Neural cell (in vitro differentiated cells): ENCODE measurements at regions not wholly inside any gene's neighbourhood (a gene's known extent, or its start where the extent isn't known, plus 50 kb on each side); places are given as distances from the start of the nearest gene placed in this dataset.

Source experiments
- H2AFZ ChIP-seq: fragments of 200-600, 300-800 bp; sonication (generic), shearing (Covaris generic); 2 replicates; pipeline ENCODE4 v1.6.0; 2014; ENCODE audit warnings: low read depth, mild to moderate bottlenecking, antibody characterized with exemption, low read length, moderate library complexity
- H3F3A ChIP-seq: fragments of 200-600 bp; shearing (Covaris generic); 2 replicates; pipeline ENCODE4 v1.6.1; 2016; ENCODE audit warnings: mild to moderate bottlenecking, moderate library complexity, mixed read lengths, antibody characterized with exemption, low read length; ENCODE audit not compliant: insufficient read depth, poor library complexity, severe bottlenecking
- H3K27ac ChIP-seq: fragments of 200-600, 300-800 bp; sonication (generic), shearing (Covaris generic); 2 replicates; pipeline ENCODE4 v1.5.1; 2014; ENCODE audit warnings: mild to moderate bottlenecking, low read length, moderate library complexity
- H3K27me3 ChIP-seq: fragments of 300-800, 200-600 bp; sonication (generic), shearing (Covaris generic); 2 replicates; pipeline ENCODE4 v1.6.0; 2014; ENCODE audit warnings: mild to moderate bottlenecking, low read depth, low read length, moderate library complexity; ENCODE audit not compliant: insufficient read depth
- H3K36me3 ChIP-seq: fragments of 300-800, 200-600 bp; sonication (generic), shearing (Covaris generic); 2 replicates; pipeline ENCODE4 v1.5.1; 2014; ENCODE audit warnings: mild to moderate bottlenecking, antibody characterized with exemption, low read length, moderate library complexity; ENCODE audit not compliant: insufficient read depth
- H3K4me2 ChIP-seq: fragments of 300-800, 200-600 bp; sonication (generic), shearing (Covaris generic); 2 replicates; pipeline ENCODE4 v1.6.0; 2014; ENCODE audit warnings: mild to moderate bottlenecking, low read length
- H3K4me3 ChIP-seq: fragments of 300-800, 200-600 bp; sonication (generic), shearing (Covaris generic); 2 replicates; pipeline ENCODE4 v1.5.1; 2014; ENCODE audit warnings: mild to moderate bottlenecking, low read length, moderate library complexity
- H3K79me2 ChIP-seq: fragments of 200-600 bp; shearing (Covaris generic); replicated peaks from 2 replicates; pipeline ENCODE4 v1.6.0; 2014; ENCODE audit warnings: mild to moderate bottlenecking, low read length, moderate library complexity; ENCODE audit not compliant: insufficient read depth
- H3K9ac ChIP-seq: fragments of 300-800, 200-600 bp; sonication (generic), shearing (Covaris generic); 2 replicates; pipeline ENCODE4 v1.6.1; 2016; ENCODE audit warnings: mild to moderate bottlenecking, low read length, mixed read lengths
- H3K9me2 ChIP-seq: fragments of 200-600 bp; shearing (Covaris generic); 2 replicates; pipeline ENCODE4 v1.6.1; 2016; ENCODE audit warnings: mild to moderate bottlenecking, low read length, mixed read lengths; ENCODE audit not compliant: insufficient read depth
- H3K9me3 ChIP-seq: fragments of 200-600, 300-800 bp; sonication (generic), shearing (Covaris generic); 2 replicates; pipeline ENCODE4 v1.6.1; 2016; ENCODE audit warnings: mild to moderate bottlenecking, mixed run types, low read length, moderate library complexity, mixed read lengths
- H4K20me1 ChIP-seq: fragments of 200-600 bp; shearing (Covaris generic); 2 replicates; pipeline ENCODE4 v1.6.1; 2016; ENCODE audit warnings: mild to moderate bottlenecking, mixed run types; ENCODE audit not compliant: insufficient read depth
- EP300 ChIP-seq: fragments of 450-650 bp; conservative IDR thresholded peaks from 2 replicates; pipeline ENCODE4 v1.6.1; 2014; ENCODE audit warnings: antibody characterized with exemption, mild to moderate bottlenecking, moderate library complexity; ENCODE audit not compliant: poor library complexity, severe bottlenecking
- EZH2 ChIP-seq: fragments of 200-600, 300-800 bp; shearing (Covaris generic), sonication (generic); IDR thresholded peaks from 2 replicates; pipeline ENCODE4 v1.6.1; 2014; ENCODE audit warnings: antibody characterized with exemption, low read length, borderline replicate concordance, mild to moderate bottlenecking; ENCODE audit not compliant: insufficient read depth, poor library complexity, severe bottlenecking
- MXI1 ChIP-seq: fragments of 450-650 bp; conservative IDR thresholded peaks from 2 replicates; pipeline ENCODE4 v1.6.1; 2014; ENCODE audit warnings: antibody characterized with exemption, mild to moderate bottlenecking; ENCODE audit not compliant: poor library complexity, severe bottlenecking
- POLR2AphosphoS5 ChIP-seq: IDR thresholded peaks from 2 replicates; pipeline ENCODE4 v1.6.1; 2012
- RAD21 ChIP-seq: fragments of 450-650 bp; conservative IDR thresholded peaks from 2 replicates; pipeline ENCODE4 v1.6.1; 2014; ENCODE audit warnings: antibody characterized with exemption, mild to moderate bottlenecking, moderate library complexity
- SMC3 ChIP-seq: fragments of 450-650 bp; conservative IDR thresholded peaks from 2 replicates; pipeline ENCODE4 v1.6.1; 2014; ENCODE audit warnings: antibody characterized with exemption, mild to moderate bottlenecking, moderate library complexity; ENCODE audit not compliant: poor library complexity
- TAF1 ChIP-seq: IDR thresholded peaks from 2 replicates; pipeline ENCODE4 v1.6.1; 2012; ENCODE audit warnings: low read depth
- TF ChIP-seq, protein P1 (sequence below): fragments of 450-650 bp; IDR thresholded peaks from 2 replicates; pipeline ENCODE4 v1.5.1; 2014; ENCODE audit warnings: antibody characterized with exemption, mild to moderate bottlenecking, moderate library complexity; ENCODE audit not compliant: poor library complexity, severe bottlenecking
- TF ChIP-seq, protein P2 (sequence below): IDR thresholded peaks from 2 replicates; pipeline ENCODE4 v1.6.1; 2012; ENCODE audit warnings: borderline replicate concordance

DNA sequence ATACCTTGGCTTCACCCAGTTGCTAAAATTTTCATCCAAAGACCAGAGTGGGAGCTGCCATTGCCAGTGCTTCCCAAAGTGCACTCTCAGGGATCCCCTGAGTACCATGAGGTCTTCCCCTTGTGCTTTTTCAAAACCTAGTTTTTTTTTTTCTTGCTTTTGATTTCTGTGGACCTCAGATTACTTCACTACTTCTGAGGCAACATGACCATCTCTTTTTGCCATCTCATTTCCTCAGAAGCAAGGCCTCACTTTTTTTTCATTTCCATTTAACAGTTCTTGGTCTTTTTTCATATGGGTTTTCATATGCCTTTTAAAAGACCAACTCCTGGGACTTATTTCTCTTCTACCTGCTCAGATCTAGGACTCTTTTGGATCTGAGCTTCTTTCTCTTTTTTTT, 64.1 kb upstream of the MMS22L start:
- Histone ChIP-seq H3K27ac (no peak overlapping the region), H3K36me3 (no peaks in the 10 kb centered on the region), H3K4me2 (no peak overlapping the region), H2AFZ (no peak overlapping the region), H4K20me1 (no peaks in the 10 kb centered on the region), H3K4me3 (no peak overlapping the region), H3F3A (no peaks in the 10 kb centered on the region), H3K9ac (no peak overlapping the region), H3K79me2 (no peaks in the 10 kb centered on the region), H3K9me2 (no peaks in the 10 kb centered on the region), H3K27me3 (no peaks in the 10 kb centered on the region), H3K9me3 (no peaks in the 10 kb centered on the region)
- TF ChIP-seq MXI1, result no peak
- no peak for TF ChIP-seq SMC3
- TF ChIP-seq EP300, result no peak
- no peak for TF ChIP-seq EZH2
- no peak for TF ChIP-seq RAD21
- TF ChIP-seq, protein P1, sequence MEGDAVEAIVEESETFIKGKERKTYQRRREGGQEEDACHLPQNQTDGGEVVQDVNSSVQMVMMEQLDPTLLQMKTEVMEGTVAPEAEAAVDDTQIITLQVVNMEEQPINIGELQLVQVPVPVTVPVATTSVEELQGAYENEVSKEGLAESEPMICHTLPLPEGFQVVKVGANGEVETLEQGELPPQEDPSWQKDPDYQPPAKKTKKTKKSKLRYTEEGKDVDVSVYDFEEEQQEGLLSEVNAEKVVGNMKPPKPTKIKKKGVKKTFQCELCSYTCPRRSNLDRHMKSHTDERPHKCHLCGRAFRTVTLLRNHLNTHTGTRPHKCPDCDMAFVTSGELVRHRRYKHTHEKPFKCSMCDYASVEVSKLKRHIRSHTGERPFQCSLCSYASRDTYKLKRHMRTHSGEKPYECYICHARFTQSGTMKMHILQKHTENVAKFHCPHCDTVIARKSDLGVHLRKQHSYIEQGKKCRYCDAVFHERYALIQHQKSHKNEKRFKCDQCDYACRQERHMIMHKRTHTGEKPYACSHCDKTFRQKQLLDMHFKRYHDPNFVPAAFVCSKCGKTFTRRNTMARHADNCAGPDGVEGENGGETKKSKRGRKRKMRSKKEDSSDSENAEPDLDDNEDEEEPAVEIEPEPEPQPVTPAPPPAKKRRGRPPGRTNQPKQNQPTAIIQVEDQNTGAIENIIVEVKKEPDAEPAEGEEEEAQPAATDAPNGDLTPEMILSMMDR, result no peak
- TF ChIP-seq, protein P2, sequence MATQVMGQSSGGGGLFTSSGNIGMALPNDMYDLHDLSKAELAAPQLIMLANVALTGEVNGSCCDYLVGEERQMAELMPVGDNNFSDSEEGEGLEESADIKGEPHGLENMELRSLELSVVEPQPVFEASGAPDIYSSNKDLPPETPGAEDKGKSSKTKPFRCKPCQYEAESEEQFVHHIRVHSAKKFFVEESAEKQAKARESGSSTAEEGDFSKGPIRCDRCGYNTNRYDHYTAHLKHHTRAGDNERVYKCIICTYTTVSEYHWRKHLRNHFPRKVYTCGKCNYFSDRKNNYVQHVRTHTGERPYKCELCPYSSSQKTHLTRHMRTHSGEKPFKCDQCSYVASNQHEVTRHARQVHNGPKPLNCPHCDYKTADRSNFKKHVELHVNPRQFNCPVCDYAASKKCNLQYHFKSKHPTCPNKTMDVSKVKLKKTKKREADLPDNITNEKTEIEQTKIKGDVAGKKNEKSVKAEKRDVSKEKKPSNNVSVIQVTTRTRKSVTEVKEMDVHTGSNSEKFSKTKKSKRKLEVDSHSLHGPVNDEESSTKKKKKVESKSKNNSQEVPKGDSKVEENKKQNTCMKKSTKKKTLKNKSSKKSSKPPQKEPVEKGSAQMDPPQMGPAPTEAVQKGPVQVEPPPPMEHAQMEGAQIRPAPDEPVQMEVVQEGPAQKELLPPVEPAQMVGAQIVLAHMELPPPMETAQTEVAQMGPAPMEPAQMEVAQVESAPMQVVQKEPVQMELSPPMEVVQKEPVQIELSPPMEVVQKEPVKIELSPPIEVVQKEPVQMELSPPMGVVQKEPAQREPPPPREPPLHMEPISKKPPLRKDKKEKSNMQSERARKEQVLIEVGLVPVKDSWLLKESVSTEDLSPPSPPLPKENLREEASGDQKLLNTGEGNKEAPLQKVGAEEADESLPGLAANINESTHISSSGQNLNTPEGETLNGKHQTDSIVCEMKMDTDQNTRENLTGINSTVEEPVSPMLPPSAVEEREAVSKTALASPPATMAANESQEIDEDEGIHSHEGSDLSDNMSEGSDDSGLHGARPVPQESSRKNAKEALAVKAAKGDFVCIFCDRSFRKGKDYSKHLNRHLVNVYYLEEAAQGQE, result no peak
- TF ChIP-seq POLR2AphosphoS5, result no peak
- TF ChIP-seq TAF1, result no peak

DNA sequence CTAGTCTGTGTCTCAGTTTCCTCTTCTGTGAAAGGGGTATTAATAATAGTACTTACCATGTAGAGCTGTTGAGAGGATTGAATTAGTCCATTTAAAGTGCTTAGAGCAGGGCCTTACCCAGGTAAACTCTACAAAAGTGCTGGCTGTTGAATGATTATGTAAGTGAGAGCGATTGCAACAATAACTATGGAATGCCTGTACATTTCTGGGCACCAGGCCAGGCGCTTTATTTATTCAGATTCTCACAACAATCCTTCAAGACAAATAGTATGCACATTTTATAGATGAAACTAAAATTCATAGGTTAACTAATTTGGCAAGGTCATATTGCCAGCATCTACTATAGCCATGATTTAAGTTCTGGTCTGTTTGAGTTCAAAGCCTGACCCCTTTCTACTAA, 78.3 kb upstream of the MMS22L start:
- H3K36me3 ChIP-seq, result no peaks in the 10 kb centered on the region
- H3K9ac ChIP-seq, result no peak overlapping the region
- no peaks in the 10 kb centered on the region for H3K9me3 ChIP-seq
- no peaks in the 10 kb centered on the region for H3K27me3 ChIP-seq
- no peak overlapping the region for H3K27ac ChIP-seq
- no peaks in the 10 kb centered on the region for H4K20me1 ChIP-seq
- no peak overlapping the region for H3K4me3 ChIP-seq
- H3K79me2 ChIP-seq, result no peaks in the 10 kb centered on the region
- TF ChIP-seq SMC3, result no peak
- no peak for TF ChIP-seq TAF1
- TF ChIP-seq RAD21, result no peak
- no peaks in the 10 kb centered on the region for H3K9me2 ChIP-seq
- no peak overlapping the region for H2AFZ ChIP-seq
- H3F3A ChIP-seq, result no peaks in the 10 kb centered on the region
- no peak overlapping the region for H3K4me2 ChIP-seq

DNA sequence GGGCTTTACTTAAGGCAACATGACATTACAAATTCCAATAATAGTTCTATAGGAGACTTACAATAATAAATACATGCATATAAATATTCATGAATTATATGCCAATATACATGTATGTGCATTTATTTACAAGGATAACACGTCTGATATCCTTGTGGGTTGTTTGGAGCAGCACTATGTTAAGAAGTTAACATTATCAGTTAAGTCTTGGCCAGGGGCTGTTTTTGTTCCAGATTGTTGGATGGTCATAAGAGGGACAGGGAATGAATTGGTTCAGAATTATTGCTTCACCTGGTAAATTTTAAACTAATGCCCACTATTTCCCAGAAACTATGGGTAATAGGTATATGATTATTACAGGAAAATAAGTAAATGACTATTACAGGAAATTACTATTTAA, 81.3 kb upstream of the MMS22L start:
- H3K4me2 ChIP-seq, result no peak overlapping the region
- no peaks in the 10 kb centered on the region for H3K36me3 ChIP-seq
- no peak overlapping the region for H2AFZ ChIP-seq
- H3K27me3 ChIP-seq, result no peaks in the 10 kb centered on the region
- no peaks in the 10 kb centered on the region for H3K9me2 ChIP-seq
- TF ChIP-seq, protein P1, result no peak
- TF ChIP-seq SMC3 (no peak), RAD21 (no peak), MXI1 (no peak), EP300 (no peak), POLR2AphosphoS5 (no peak), EZH2 (no peak), TAF1 (no peak)
- TF ChIP-seq, protein P2, result no peak
- H3K9ac ChIP-seq, result no peak overlapping the region
- no peaks in the 10 kb centered on the region for H3F3A ChIP-seq
- H3K4me3 ChIP-seq, result no peak overlapping the region
- no peaks in the 10 kb centered on the region for H4K20me1 ChIP-seq
- H3K79me2 ChIP-seq, result no peaks in the 10 kb centered on the region
- no peaks in the 10 kb centered on the region for H3K9me3 ChIP-seq
- no peak overlapping the region for H3K27ac ChIP-seq
